HG03103 (cell line): ENCODE measurements at regions not wholly inside any gene's neighbourhood (a gene's known extent, or its start where the extent isn't known, plus 50 kb on each side); places are given as distances from the start of the nearest gene placed in this dataset.

Source experiments
- ATAC-seq: cut with Tn5 transposase; IDR thresholded peaks from one replicate; pipeline ENCODE4 v1.9.1; 2021; ENCODE audit warnings: low read depth; ENCODE audit not compliant: unreplicated experiment

GRCh38 chr9:82295181-82295580, 306.6 kb downstream of the SPATA31D1 start:
- no peak for ATAC-seq

DNA sequence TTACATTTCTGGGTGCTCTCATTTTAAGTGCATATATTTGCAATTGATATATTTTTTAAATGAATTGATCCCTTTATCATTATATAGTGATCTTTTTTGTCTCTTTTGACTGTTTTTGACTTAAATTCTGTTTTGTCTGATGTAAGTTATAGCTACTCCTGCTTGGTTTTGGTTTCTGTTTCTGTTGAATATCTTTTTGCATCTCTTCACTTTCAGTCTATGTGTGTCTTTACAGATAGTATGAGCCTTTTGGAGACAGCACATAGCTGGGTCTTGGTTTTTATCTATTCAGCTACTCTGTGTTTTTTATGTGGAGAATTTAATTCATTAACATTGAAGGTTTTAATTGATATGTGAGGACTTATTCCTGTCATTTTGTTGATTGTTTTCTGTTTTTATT, 311.3 kb downstream of the SPATA31D1 start:
- no peak for ATAC-seq

DNA sequence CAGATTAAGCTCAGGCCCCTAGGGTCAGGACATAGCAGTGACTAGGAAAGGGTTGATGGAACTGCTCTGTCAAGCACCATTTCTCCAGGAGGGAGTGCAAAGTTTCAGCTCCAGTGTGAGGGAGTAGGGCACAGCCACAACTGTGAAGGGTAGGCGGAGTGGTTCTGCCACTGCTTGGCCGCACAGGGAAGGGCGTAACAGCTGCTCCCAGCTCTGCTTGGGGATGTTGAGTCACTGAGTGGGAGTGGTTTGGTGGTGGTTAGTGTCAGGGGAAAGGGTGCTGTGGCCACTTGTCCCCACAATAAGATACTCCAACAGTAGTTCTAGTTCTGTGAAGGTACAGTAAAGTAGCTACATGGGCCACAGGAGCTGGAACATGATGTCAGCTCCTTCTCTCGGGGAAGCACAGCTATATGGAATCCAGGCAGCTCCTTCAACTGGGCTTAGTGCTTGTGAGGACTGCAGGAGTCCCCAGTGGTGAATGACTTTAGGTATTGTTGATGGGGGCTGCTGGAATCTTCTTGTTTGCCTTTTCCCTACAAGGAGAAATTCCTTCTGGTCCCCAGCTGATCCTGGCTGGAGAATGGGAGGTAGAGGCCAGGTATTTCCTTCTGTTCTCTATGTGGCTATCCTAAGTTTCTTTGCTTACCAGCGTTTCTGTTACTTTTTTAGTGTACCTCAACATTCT, 314.5 kb downstream of the SPATA31D1 start:
- no peak for ATAC-seq

- ATAC-seq = no peak
These were observed 320.3 kb downstream of the SPATA31D1 start for GRCh38 chr9:82308836-82309235.

- ATAC-seq = no peak
These were observed 325.1 kb downstream of the SPATA31D1 start for GRCh38 chr9:82313697-82314096.

- no peak for ATAC-seq
These were observed 332.0 kb downstream of the SPATA31D1 start for GRCh38 chr9:82320566-82320965.

DNA sequence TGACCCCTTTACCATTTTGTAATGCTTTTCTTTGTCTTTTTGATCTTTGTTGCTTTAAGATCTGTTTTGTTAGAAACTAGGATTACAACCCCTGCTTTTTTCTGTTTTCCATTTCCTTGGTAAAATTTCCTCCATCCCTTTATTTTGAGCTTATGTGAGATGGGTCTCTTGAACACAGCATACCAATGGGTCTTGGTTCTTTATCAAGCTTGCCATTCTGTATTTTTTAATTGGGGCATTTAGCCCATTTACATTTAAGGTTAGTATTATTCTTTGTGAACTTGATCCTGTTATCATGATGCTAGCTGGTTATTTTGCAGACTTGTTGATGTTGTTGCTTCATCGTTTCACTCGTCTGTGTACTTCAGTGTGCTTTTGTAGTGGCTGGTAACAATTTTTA, 337.3 kb downstream of the SPATA31D1 start:
- no peak for ATAC-seq

DNA sequence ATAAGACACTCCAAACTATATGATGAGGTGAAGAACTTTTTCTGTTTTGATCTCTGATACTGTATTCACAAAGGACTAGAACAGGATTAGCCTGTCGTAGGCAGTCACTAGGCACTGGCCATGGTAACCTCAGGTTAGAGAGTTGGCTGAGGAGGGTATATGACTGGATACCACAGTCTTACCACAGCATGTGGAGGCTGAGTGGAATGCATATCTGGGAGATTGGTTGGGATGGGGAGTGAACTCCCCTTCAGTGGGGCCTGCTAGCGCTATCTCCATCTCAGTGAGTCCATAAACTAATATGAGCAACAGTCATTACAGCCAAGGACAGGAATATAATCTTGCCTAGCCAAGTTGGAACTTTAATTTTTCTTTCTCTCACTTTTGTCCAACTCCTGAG, 339.1 kb downstream of the SPATA31D1 start:
- ATAC-seq = no peak

GRCh38 chr9:82331079-82331478, 342.5 kb downstream of the SPATA31D1 start:
- no peak for ATAC-seq

GRCh38 chr9:82332018-82332773, 343.6 kb downstream of the SPATA31D1 start:
- no peak for ATAC-seq

DNA sequence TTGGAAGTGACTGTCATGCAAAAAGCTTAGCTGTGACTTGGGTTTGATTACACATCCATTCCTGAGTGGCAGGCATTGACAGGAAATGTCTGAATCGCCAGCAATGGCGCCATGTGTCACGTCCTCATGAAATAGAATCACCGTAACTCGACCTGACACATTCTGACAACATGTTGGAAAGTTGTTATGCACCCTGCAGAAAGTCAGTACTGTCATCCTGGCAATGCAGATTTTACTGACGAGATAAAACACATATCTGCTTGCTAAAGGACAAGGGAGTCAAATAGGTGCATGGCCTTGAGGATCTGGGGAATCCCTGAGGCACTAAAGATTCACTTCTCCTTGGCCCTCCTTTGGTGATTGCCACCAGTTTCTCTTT, 344.2 kb downstream of the SPATA31D1 start:
- ATAC-seq = no peak

- no peak for ATAC-seq
These were observed 345.1 kb downstream of the SPATA31D1 start for GRCh38 chr9:82333671-82334070.

DNA sequence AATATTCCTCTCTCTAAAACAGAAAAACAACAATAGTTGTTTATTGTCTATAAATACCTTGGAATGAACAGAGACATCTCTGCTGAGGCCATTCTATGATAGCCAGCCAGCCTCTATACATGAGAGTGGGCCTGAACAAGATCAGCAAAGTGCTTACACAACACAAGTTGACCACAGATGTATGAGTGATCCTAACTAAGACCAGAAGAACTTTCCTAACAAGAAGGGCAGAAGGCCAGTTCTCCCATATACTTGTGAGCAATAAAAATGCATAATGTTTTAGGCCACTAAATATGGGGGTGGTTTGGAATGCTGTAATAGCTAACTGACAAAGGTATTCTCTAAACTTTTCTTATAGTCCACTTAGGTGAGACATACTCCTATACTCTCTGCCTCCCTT, 345.7 kb downstream of the SPATA31D1 start:
- ATAC-seq = no peak

DNA sequence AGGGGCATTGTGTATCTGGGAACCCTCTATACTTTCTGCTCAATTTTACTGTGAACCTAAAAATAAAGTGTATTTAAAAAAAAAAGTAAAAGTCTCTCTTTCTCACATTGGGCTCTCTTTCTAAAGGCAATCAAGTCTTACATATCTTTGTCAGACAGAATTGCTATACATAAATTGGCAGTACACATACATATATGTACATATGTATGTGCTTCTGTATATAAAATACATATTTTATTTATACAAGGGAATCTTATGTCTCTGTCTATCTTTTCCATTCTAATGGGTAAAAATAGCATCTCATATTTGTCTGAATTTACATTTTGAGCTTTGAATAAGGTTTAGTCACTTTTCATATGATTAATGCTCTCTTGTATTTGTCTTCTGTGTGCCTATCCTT, 348.8 kb downstream of the SPATA31D1 start:
- no peak for ATAC-seq

DNA sequence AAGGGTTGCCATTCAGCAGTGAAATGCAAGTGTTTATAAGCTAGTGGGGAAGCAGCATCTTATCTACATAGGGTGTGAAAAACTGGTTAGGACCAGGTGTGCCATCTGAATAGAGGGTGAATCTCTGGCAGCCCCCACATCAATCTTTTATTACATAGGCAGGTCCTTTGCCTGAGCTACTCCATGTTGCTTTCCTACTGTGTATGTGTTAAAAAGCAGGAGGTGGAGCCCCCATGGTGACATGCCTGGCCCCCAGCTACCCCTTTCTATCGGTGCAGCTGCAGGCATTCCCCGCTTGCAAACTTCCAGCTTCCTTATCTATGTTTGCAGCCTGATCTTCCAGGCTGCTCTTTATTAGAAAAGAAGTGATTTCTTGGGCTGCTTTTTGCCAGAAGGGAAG, 353.5 kb downstream of the SPATA31D1 start:
- ATAC-seq = no peak

GRCh38 chr9:82346040-82346439, 357.5 kb downstream of the SPATA31D1 start:
- ATAC-seq = no peak

DNA sequence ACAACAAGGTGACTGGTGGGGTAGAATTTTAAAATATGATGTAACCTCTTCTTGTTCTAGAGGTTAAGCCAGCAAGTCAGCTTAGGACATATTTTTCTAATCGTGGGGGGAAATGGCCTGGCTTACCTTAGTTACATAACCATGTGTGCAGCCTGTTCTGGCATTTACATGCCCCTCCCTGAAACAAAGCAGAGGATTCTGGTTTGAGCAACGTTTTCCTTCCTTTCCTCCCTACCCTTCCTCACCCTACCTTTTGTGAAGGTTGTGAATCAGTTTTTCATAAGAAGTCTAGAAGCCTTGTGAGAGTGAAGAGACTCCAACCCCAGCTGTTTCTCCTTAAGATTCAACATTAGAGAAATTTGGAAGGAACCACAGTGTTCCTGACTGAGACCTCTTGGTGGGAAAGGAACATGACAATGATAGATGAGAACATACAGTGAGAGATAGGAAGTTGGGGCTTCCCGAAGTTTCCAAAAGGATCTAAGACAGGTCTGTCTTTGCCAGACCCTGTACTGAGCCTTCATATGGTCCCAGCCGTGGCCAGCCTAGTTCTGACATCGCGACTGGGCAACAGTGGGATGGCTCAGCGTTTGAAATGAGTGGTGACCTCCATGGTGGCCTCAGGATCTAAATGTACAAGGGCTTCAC, 365.2 kb downstream of the SPATA31D1 start:
- no peak for ATAC-seq

DNA sequence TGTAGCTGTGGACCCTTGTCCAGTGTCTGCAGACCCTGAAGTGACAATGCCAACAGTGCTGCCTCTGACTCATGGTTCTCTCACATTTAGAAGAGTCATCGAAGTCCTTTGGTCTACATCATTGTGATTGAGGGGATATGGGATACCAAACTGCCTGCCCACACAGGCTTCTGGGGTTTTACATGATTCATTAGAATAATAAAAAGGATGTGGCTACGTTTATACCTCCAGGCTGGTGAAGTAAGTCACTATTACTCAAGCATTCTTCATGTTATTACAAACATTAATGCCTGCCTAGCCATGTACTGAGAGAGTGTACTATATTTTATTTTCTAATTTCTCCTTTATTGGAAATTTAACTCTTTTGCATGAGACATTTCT, 365.7 kb downstream of the SPATA31D1 start:
- no peak for ATAC-seq

- ATAC-seq = no peak
These were observed 367.6 kb downstream of the SPATA31D1 start for GRCh38 chr9:82356131-82356530.

DNA sequence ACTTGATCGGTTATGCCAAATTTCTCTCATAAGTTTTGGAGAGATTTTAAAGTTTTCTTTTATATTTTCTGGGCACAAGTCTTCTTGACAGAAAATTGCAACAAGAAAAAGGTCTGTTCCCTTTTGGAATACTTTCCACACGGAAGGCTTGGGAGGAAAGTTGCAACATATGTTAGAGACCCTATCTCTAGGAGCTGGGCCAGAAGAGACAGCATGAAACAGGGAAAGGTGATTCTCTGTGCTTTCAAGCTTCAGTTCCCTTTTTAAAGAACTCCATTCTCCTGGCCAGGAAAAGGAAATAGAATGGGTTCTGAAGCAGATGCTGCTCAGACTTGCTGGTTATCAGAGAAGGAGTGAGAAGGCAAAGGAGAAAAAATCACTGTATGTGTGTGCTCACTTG, 368.3 kb downstream of the SPATA31D1 start:
- no peak for ATAC-seq

DNA sequence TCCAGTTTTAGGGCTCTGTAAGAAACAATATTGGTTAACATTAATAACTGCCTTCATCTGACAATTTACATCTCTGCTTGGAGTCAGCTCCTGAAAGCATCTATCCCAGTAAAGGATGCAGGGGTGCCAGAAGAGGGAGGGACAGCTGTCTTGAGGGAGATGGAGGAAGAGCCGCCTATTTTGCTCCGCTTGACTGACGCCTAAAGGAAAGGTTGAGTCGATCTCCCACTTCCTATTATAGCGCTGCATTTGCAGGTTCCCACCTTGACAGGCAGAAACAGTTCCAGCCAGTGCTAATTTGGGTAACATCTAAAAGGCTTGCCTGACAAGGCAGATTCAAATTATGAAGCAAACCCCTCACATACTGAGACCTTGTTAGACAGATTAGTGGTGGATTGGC, 374.6 kb downstream of the SPATA31D1 start:
- ATAC-seq = no peak

GRCh38 chr9:82363682-82364081, 375.1 kb downstream of the SPATA31D1 start:
- no peak for ATAC-seq
